ENCODE measurements at regions not wholly inside any gene's neighbourhood (a gene's known extent, or its start where the extent isn't known, plus 50 kb on each side); places are given as distances from the start of the nearest gene placed in this dataset.

- Mint-ChIP-seq H3K4me1 (peaks cover 17% of the 10 kb centered on the region), H3K27me3 (no peaks in the 10 kb centered on the region), H3K9me3 (ENCODE audit: insufficient read depth) (no peaks in the 10 kb centered on the region), H3K27ac (no peak overlapping the region), H3K4me3 (no peak overlapping the region)
- TF ChIP-seq, protein P1, sequence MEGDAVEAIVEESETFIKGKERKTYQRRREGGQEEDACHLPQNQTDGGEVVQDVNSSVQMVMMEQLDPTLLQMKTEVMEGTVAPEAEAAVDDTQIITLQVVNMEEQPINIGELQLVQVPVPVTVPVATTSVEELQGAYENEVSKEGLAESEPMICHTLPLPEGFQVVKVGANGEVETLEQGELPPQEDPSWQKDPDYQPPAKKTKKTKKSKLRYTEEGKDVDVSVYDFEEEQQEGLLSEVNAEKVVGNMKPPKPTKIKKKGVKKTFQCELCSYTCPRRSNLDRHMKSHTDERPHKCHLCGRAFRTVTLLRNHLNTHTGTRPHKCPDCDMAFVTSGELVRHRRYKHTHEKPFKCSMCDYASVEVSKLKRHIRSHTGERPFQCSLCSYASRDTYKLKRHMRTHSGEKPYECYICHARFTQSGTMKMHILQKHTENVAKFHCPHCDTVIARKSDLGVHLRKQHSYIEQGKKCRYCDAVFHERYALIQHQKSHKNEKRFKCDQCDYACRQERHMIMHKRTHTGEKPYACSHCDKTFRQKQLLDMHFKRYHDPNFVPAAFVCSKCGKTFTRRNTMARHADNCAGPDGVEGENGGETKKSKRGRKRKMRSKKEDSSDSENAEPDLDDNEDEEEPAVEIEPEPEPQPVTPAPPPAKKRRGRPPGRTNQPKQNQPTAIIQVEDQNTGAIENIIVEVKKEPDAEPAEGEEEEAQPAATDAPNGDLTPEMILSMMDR (IDR thresholded peaks at IDR 0.05) = no peak
- Histone ChIP-seq H3K79me2 (ENCODE audit: control insufficient read depth, insufficient read depth, low read length) (no peaks in the 10 kb centered on the region), H2AFZ (ENCODE audit: insufficient read depth, low read depth, low read length, poor library complexity, severe bottlenecking) (no peak overlapping the region), H3K4me3 (ENCODE audit: control extremely low read depth in 1 of 5, extremely low read depth in 1 of 5, insufficient read depth in 1 of 5, low read depth in 2 of 5, low read length in 4 of 5) (no peak overlapping the region), H3K27ac (ENCODE audit: low read length in 2 of 2) (no peak overlapping the region), H3K4me2 (replicated peaks; ENCODE audit: low read depth, low read length, poor library complexity, severe bottlenecking) (no peak overlapping the region), H4K20me1 (ENCODE audit: control insufficient read depth, insufficient read depth, low read length, poor library complexity, severe bottlenecking) (no peaks in the 10 kb centered on the region), H3K4me1 (ENCODE audit: control insufficient read depth in 2 of 2, insufficient read depth in 2 of 2, low read length in 2 of 2) (peaks cover 3 to 15% of the 10 kb centered on the region in 2 donors), H3K9ac (ENCODE audit: low read length) (no peak overlapping the region), H3K36me3 (replicated peaks in 1 of 2; ENCODE audit: control extremely low read depth in 1 of 2, control insufficient read depth in 1 of 2, extremely low read depth in 1 of 2, insufficient read depth in 2 of 2, low read length in 1 of 2) (no peaks in the 10 kb centered on the region), H3K27me3 (replicated peaks in 1 of 4; ENCODE audit: control extremely low read depth in 1 of 4, control insufficient read depth in 3 of 4, insufficient read depth in 4 of 4, low read length in 3 of 4) (no peaks in the 10 kb centered on the region), H3K9me3 (ENCODE audit: control extremely low read depth in 1 of 3, control insufficient read depth in 2 of 3, insufficient read depth in 1 of 3, low read length in 2 of 3) (no peaks in the 10 kb centered on the region)
- intact Hi-C loops (cut with micrococcal nuclease) = no loop called here
- DNase-seq (no peak), ATAC-seq (ENCODE audit: low read depth) (no peak)
- 90% methylated on average over 2 of the region's 6 CpGs for WGBS (ENCODE audit: insufficient coverage)
- ChIA-PET POLR2A (no interaction called here), CTCF (no interaction called here)
These were observed 119.6 kb upstream of the TAF11L2 start for GRCh38 chr5:17378346-17378997.

DNA sequence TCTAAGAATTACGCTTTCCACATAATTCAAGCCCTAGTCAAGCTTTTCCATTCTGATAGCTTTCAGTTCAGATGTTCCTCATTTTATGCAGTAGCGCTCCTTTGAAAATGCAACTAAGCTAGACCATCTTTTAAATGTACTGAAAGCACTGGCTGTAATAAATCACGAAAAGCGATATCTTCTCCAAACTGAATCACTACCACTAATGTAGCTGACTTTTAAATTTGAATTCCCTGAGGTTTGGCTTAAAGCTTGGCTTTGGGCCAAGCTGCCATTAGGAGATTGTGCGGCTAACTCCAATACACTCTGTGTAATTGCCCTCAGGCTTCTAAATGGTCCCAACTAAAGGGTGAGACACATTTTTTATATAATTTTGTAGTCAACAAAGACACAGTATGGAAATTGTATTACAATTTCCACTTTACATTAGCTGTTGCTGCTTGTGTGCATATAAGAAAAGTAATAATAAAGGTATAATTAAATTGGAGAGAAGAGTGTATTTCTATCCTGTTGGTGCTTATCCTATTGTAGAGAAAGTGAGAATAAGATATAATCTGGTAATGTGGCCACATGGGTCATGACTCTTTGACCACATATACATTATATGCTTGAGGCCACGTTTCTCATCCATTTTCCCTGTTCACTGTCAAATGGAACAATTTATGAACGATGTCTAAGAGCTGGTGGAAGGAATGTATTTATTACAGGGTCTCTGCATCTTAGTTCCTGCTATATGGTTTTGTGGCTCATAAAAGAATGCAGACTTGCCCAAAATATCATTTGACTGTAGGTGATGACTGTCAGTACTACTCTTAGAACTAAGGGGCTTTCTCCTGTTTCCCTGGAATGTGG lies 118.7 kb upstream of the TAF11L2 start:
- no peak for DNase-seq
- no peak for ATAC-seq (ENCODE audit: low read depth)
- POLR2A ChIA-PET = no interaction called here
- H3K4me1 ChIP-seq (ENCODE audit: control insufficient read depth in 2 of 2, insufficient read depth in 2 of 2, low read length in 2 of 2) = peaks cover 0 to 13% of the 10 kb centered on the region in 2 donors
- Mint-ChIP-seq H3K27ac (no peak overlapping the region), H3K27me3 (no peaks in the 10 kb centered on the region), H3K4me3 (no peak overlapping the region), H3K9me3 (ENCODE audit: insufficient read depth) (no peaks in the 10 kb centered on the region), H3K4me1 (peaks cover 13% of the 10 kb centered on the region)
- no peaks in the 10 kb centered on the region for H3K36me3 ChIP-seq (replicated peaks in 1 of 2; ENCODE audit: control extremely low read depth in 1 of 2, control insufficient read depth in 1 of 2, extremely low read depth in 1 of 2, insufficient read depth in 2 of 2, low read length in 1 of 2)
- CTCF ChIA-PET = interaction anchor here (1.0 kb wide), 1 partner anchor 36 kb away, joined by 3 read pairs; no protein-coding TSS in a partner anchor
- TF ChIP-seq EZH2 (IDR thresholded peaks at IDR 0.05; ENCODE audit: borderline replicate concordance, insufficient read depth, low read depth, low read length, poor library complexity, severe bottlenecking) = no peak
- TF ChIP-seq, protein P1 (IDR thresholded peaks at IDR 0.05) = no peak
- no peak overlapping the region for H3K4me3 ChIP-seq (ENCODE audit: control extremely low read depth in 1 of 5, extremely low read depth in 1 of 5, insufficient read depth in 1 of 5, low read depth in 2 of 5, low read length in 4 of 5)
- H3K27me3 ChIP-seq (replicated peaks in 1 of 4; ENCODE audit: control extremely low read depth in 1 of 4, control insufficient read depth in 3 of 4, insufficient read depth in 4 of 4, low read length in 3 of 4) = no peaks in the 10 kb centered on the region
- H3K9me3 ChIP-seq (ENCODE audit: control extremely low read depth in 1 of 3, control insufficient read depth in 2 of 3, insufficient read depth in 1 of 3, low read length in 2 of 3) = no peaks in the 10 kb centered on the region
- no peak overlapping the region for H3K27ac ChIP-seq (ENCODE audit: low read length in 2 of 2)
- no peaks in the 10 kb centered on the region for H3K79me2 ChIP-seq (ENCODE audit: control insufficient read depth, insufficient read depth, low read length)
- no peaks in the 10 kb centered on the region for H4K20me1 ChIP-seq (ENCODE audit: control insufficient read depth, insufficient read depth, low read length, poor library complexity, severe bottlenecking)
- intact Hi-C loops (cut with micrococcal nuclease) = no loop called here
- no peak overlapping the region for H3K4me2 ChIP-seq (replicated peaks; ENCODE audit: low read depth, low read length, poor library complexity, severe bottlenecking)
- 100% methylated on average over 3 of the region's 7 CpGs for whole genome bisulfite sequencing (ENCODE audit: insufficient coverage)
- no peak overlapping the region for H3K9ac ChIP-seq (ENCODE audit: low read length)
- no peak overlapping the region for H2AFZ ChIP-seq (ENCODE audit: insufficient read depth, low read depth, low read length, poor library complexity, severe bottlenecking)

Measured in B cell (primary cell).